Fibroblast of lung (primary cell): ENCODE measurements at regions not wholly inside any gene's neighbourhood (a gene's known extent, or its start where the extent isn't known, plus 50 kb on each side); places are given as distances from the start of the nearest gene placed in this dataset.

Experiments
- DNase-seq, 2 donors: peaks; one replicate each; pipeline versions ENCODE4 v3.0.0 to v3.0.0-alpha.2; 2010; ENCODE audit warnings: low read depth in 2 of 2
- H2AFZ ChIP-seq: 2 replicates; pipeline ENCODE4 v1.5.1; 2012; ENCODE audit warnings: low read length, control low read depth, inconsistent platforms
- H3K27ac ChIP-seq: 2 replicates; pipeline ENCODE4 v1.5.1; 2011; ENCODE audit warnings: low read length, control low read depth; ENCODE audit not compliant: insufficient read depth
- H3K27me3 ChIP-seq: 2 replicates; pipeline ENCODE4 v1.5.1; 2011; ENCODE audit warnings: mild to moderate bottlenecking, low read length; ENCODE audit not compliant: control insufficient read depth, insufficient read depth
- H3K36me3 ChIP-seq: 2 replicates; pipeline ENCODE4 v1.5.1; 2011; ENCODE audit warnings: low read length; ENCODE audit not compliant: control insufficient read depth, insufficient read depth
- H3K4me1 ChIP-seq: 2 replicates; pipeline ENCODE4 v1.5.1; 2011; ENCODE audit warnings: low read length; ENCODE audit not compliant: control insufficient read depth, insufficient read depth; ENCODE audit errors: extremely low read depth
- H3K4me2 ChIP-seq: 2 replicates; pipeline ENCODE4 v1.5.1; 2011; ENCODE audit warnings: low read length, control low read depth; ENCODE audit not compliant: insufficient read depth; ENCODE audit errors: extremely low read depth
- H3K4me3 ChIP-seq, 4 experiments: fragments of 200-600 bp in 1 of 4; sonication (generic) in 1 of 4; replicated peaks in 1 of 4; 2 replicates each; pipeline ENCODE4 v1.5.1; 2011 to 2016; ENCODE audit warnings: low read length in 4 of 4, low read depth in 3 of 4, mild to moderate bottlenecking in 3 of 4, control low read depth in 2 of 4, inconsistent platforms in 1 of 4, mixed read lengths in 1 of 4; ENCODE audit not compliant: insufficient read depth in 1 of 4; ENCODE audit errors: control extremely low read depth in 1 of 4
- H3K79me2 ChIP-seq: 2 replicates; pipeline ENCODE4 v1.5.1; 2012; ENCODE audit warnings: mild to moderate bottlenecking, low read length, inconsistent platforms; ENCODE audit not compliant: control insufficient read depth, insufficient read depth
- H3K9ac ChIP-seq: 2 replicates; pipeline ENCODE4 v1.5.1; 2011; ENCODE audit warnings: mild to moderate bottlenecking, low read length, control low read depth; ENCODE audit not compliant: insufficient read depth
- H3K9me3 ChIP-seq: 2 replicates; pipeline ENCODE4 v1.5.1; 2012; ENCODE audit warnings: low read depth, low read length; ENCODE audit not compliant: control insufficient read depth, insufficient read depth
- H4K20me1 ChIP-seq: 2 replicates; pipeline ENCODE4 v1.5.1; 2011; ENCODE audit warnings: low read length; ENCODE audit not compliant: control insufficient read depth, insufficient read depth; ENCODE audit errors: extremely low read depth
- CTCF ChIP-seq, 2 donors: IDR thresholded peaks in 1 of 2; conservative IDR thresholded peaks in 1 of 2; 1 replicate in 1 of 2; 2 replicates in 1 of 2; pipeline ENCODE4 v1.5.1; 2011 to 2012; ENCODE audit warnings: low read length in 2 of 2, control low read depth in 1 of 2, inconsistent platforms in 1 of 2, low read depth in 1 of 2, mild to moderate bottlenecking in 1 of 2
- EZH2 ChIP-seq: IDR thresholded peaks from 2 replicates; pipeline ENCODE4 v1.5.1; 2012; ENCODE audit warnings: low read length, control low read depth, mild to moderate bottlenecking; ENCODE audit errors: missing control alignments

GRCh38 chr2:12005886-12006681 is 259.7 kb downstream of the LPIN1 start:
- Histone ChIP-seq H3K4me3 (no peak overlapping the region), H3K4me2 (no peak overlapping the region), H3K9me3 (no peaks in the 10 kb centered on the region), H3K9ac (no peak overlapping the region), H3K79me2 (no peaks in the 10 kb centered on the region), H3K27ac (no peak overlapping the region), H3K27me3 (no peaks in the 10 kb centered on the region), H3K4me1 (no peaks in the 10 kb centered on the region), H4K20me1 (no peaks in the 10 kb centered on the region), H3K36me3 (no peaks in the 10 kb centered on the region), H2AFZ (no peak overlapping the region)
- TF ChIP-seq EZH2 (no peak), CTCF (conservative IDR thresholded peaks at IDR 0.05 in 1 of 2, IDR thresholded peaks at IDR 0.05 in 1 of 2; ENCODE audit: low read depth in 1 of 2, low read length in 2 of 2) (no peak)
- peak in 1 of 2 donors; percentile 66 for DNase-seq

GRCh38 chr2:12006850-12007249 is 260.4 kb downstream of the LPIN1 start:
- H3K79me2 ChIP-seq = no peaks in the 10 kb centered on the region
- no peak overlapping the region for H3K4me3 ChIP-seq
- no peaks in the 10 kb centered on the region for H4K20me1 ChIP-seq
- H3K9me3 ChIP-seq = no peaks in the 10 kb centered on the region
- H3K4me1 ChIP-seq = no peaks in the 10 kb centered on the region
- H3K36me3 ChIP-seq = no peaks in the 10 kb centered on the region
- H3K9ac ChIP-seq = no peak overlapping the region
- no peak overlapping the region for H3K4me2 ChIP-seq
- H2AFZ ChIP-seq = no peak overlapping the region
- H3K27me3 ChIP-seq = no peaks in the 10 kb centered on the region
- TF ChIP-seq EZH2 (no peak), CTCF (conservative IDR thresholded peaks at IDR 0.05 in 1 of 2, IDR thresholded peaks at IDR 0.05 in 1 of 2; ENCODE audit: low read depth in 1 of 2, low read length in 2 of 2) (no peak)
- DNase-seq = peak in 1 of 2 donors; percentile 78
- no peak overlapping the region for H3K27ac ChIP-seq

- Histone ChIP-seq H3K27me3 (no peaks in the 10 kb centered on the region), H3K9ac (no peak overlapping the region), H3K4me2 (no peak overlapping the region), H2AFZ (no peak overlapping the region), H3K9me3 (no peaks in the 10 kb centered on the region), H3K27ac (no peak overlapping the region), H3K4me1 (no peaks in the 10 kb centered on the region), H4K20me1 (no peaks in the 10 kb centered on the region), H3K79me2 (no peaks in the 10 kb centered on the region), H3K36me3 (no peaks in the 10 kb centered on the region), H3K4me3 (no peak overlapping the region)
- no peak for DNase-seq
- TF ChIP-seq EZH2 = no peak
- TF ChIP-seq CTCF (conservative IDR thresholded peaks at IDR 0.05 in 1 of 2, IDR thresholded peaks at IDR 0.05 in 1 of 2; ENCODE audit: low read depth in 1 of 2, low read length in 2 of 2) = no peak
These were observed 260.9 kb downstream of the LPIN1 start for GRCh38 chr2:12007282-12007681.
